GM12878 (cell line): ENCODE measurements at regions not wholly inside any gene's neighbourhood (a gene's known extent, or its start where the extent isn't known, plus 50 kb on each side); places are given as distances from the start of the nearest gene placed in this dataset.

Experiments
- ATAC-seq: fragments of 200-7000 bp; cut with Tn5 transposase; 3 replicates; pipeline ENCODE4 v1.9.1; 2020; ENCODE audit warnings: mild to moderate bottlenecking, moderate library complexity
- BruUV-seq: library from RNA; stranded (reverse); fragments of 400-500 nt; replicated peaks from 2 replicates; lab custom pipeline; 2021; lab: Mats Ljungman, UMichigan
- CTCF ChIA-PET: fragments of 300-600 bp; sonication (Branson Sonifier 250); formaldehyde crosslinking; extraction: SDS; loops from one replicate; lab custom pipeline; 2021; ENCODE audit warnings: inconsistent platforms; lab: Yijun Ruan, JAX
- POLR2A ChIA-PET: fragments of 350-600 bp; formaldehyde crosslinking; extraction: SDS; loops from one replicate; lab custom pipeline; 2021; ENCODE audit warnings: inconsistent platforms; lab: Charles Lee
- RAD21 ChIA-PET: fragments of 300-600 bp; sonication (Branson Sonifier 250); formaldehyde crosslinking; loops from one replicate; lab custom pipeline; 2023; ENCODE audit warnings: antibody characterized with exemption; ENCODE audit not compliant: unreplicated experiment; lab: Charles Lee
- SMC1A ChIA-PET: fragments of 300-600 bp; sonication (Branson Sonifier 250); formaldehyde crosslinking; loops from one replicate; lab custom pipeline; 2023; ENCODE audit not compliant: unreplicated experiment, uncharacterized antibody; lab: Charles Lee
- DNase-seq: peaks from one replicate; pipeline ENCODE4 v3.0.0-alpha.2; 2011; ENCODE audit warnings: low read depth, low spot score
- FAIRE-seq: peaks from 3 replicates; lab custom pipeline; 2011; peaks lifted over from hg19 to GRCh38; lab: Jason Lieb, UNC
- H2AFZ ChIP-seq: 2 replicates; pipeline ENCODE4 v1.6.0; 2011; ENCODE audit warnings: low read depth, low read length, control low read depth; ENCODE audit not compliant: control insufficient read depth
- H3K27ac ChIP-seq: 2 replicates; pipeline ENCODE4 v1.5.1; 2011; ENCODE audit warnings: control low read depth; ENCODE audit not compliant: control insufficient read depth, insufficient read depth
- H3K27me3 ChIP-seq, 2 experiments: replicated peaks in 1 of 2; 2 replicates each; pipeline versions ENCODE4 v1.6.0 to v1.6.1; 2011; ENCODE audit warnings: low read length in 1 of 2; ENCODE audit not compliant: control insufficient read depth in 2 of 2, insufficient read depth in 2 of 2
- H3K36me3 ChIP-seq, 2 experiments: 2 replicates each; pipeline ENCODE4 v1.5.1; 2011; ENCODE audit warnings: low read length in 1 of 2; ENCODE audit not compliant: control insufficient read depth in 2 of 2, insufficient read depth in 2 of 2
- H3K4me1 ChIP-seq: 2 replicates; pipeline ENCODE4 v1.6.1; 2011; ENCODE audit warnings: mild to moderate bottlenecking, low read length, moderate library complexity, mixed read lengths; ENCODE audit not compliant: control insufficient read depth, insufficient read depth
- H3K4me2 ChIP-seq: 2 replicates; pipeline ENCODE4 v1.6.0; 2011; ENCODE audit warnings: control low read depth; ENCODE audit not compliant: control insufficient read depth, insufficient read depth
- H3K4me3 ChIP-seq: fragments of 200-600 bp; sonication (generic); 2 replicates; pipeline ENCODE4 v1.5.1; 2016
- H3K79me2 ChIP-seq: 2 replicates; pipeline ENCODE4 v1.6.0; 2011; ENCODE audit warnings: low read length; ENCODE audit not compliant: control insufficient read depth, insufficient read depth
- H3K9ac ChIP-seq: 2 replicates; pipeline ENCODE4 v1.8.0; 2011; ENCODE audit warnings: low read length, control low read depth, mixed read lengths; ENCODE audit not compliant: control insufficient read depth, insufficient read depth
- H3K9me3 ChIP-seq: replicated peaks from 3 replicates; pipeline ENCODE4 v1.5.1; 2011; ENCODE audit warnings: mild to moderate bottlenecking, low read length; ENCODE audit not compliant: control insufficient read depth, insufficient read depth
- H4K20me1 ChIP-seq: 2 replicates; pipeline ENCODE4 v1.6.0; 2011; ENCODE audit not compliant: control insufficient read depth, insufficient read depth
- EGR1 ChIP-seq, 2 experiments: IDR thresholded peaks; 1 replicate in 1 of 2; 2 replicates in 1 of 2; pipeline ENCODE4 v1.6.1; 2011 to 2012; ENCODE audit warnings: low read depth in 2 of 2, low read length in 2 of 2, borderline replicate concordance in 1 of 2, mild to moderate bottlenecking in 1 of 2, moderate library complexity in 1 of 2
- IKZF2 ChIP-seq, 2 experiments: fragments of 450-650 bp; IDR thresholded peaks; 2 replicates each; pipeline ENCODE4 v1.6.1; 2017; ENCODE audit warnings: mild to moderate bottlenecking in 2 of 2, moderate library complexity in 2 of 2
- PRDM15 ChIP-seq: fragments of 450-650 bp; formaldehyde crosslinking; IDR thresholded peaks from 2 replicates; pipeline ENCODE4 v1.4.0; 2020; ENCODE audit warnings: mild to moderate bottlenecking, moderate library complexity
- RUNX3 ChIP-seq: IDR thresholded peaks from 2 replicates; pipeline ENCODE4 v1.6.1; 2012; ENCODE audit warnings: low read length, inconsistent platforms
- SUPT20H ChIP-seq: IDR thresholded peaks from 2 replicates; pipeline ENCODE4 v1.6.1; 2011; ENCODE audit warnings: low read depth, mild to moderate bottlenecking, low read length, moderate library complexity, borderline replicate concordance; ENCODE audit not compliant: control insufficient read depth
- ZNF274 ChIP-seq: IDR thresholded peaks from one replicate; pipeline ENCODE4 v1.8.0; 2011; ENCODE audit not compliant: insufficient read length, insufficient read depth
- ZZZ3 ChIP-seq: IDR thresholded peaks from 2 replicates; pipeline ENCODE4 v1.6.1; 2011; ENCODE audit warnings: low read depth; ENCODE audit not compliant: control insufficient read depth, insufficient read length
- WGBS: methylation state at CpG from one replicate; pipeline ENCODE4 v1.1.6; 2016; ENCODE audit warnings: low lambda C conversion rate; ENCODE audit not compliant: insufficient replicate concordance, insufficient coverage; ENCODE audit errors: missing lambda C conversion rate; 5-methylcytosine and 5-hydroxymethylcytosine counted together
- in situ Hi-C: fragments of 300-500 bp; cut with MboI; formaldehyde crosslinking; loops from 9 replicates; pipeline ENCODE4 v1.14.3; 2018; ENCODE audit warnings: mixed read lengths
- intact Hi-C: fragments of 100-400 bp; cut with micrococcal nuclease; formaldehyde crosslinking; loops from one replicate; pipeline ENCODE4 v1.14.2; 2022; ENCODE audit not compliant: unreplicated experiment

DNA sequence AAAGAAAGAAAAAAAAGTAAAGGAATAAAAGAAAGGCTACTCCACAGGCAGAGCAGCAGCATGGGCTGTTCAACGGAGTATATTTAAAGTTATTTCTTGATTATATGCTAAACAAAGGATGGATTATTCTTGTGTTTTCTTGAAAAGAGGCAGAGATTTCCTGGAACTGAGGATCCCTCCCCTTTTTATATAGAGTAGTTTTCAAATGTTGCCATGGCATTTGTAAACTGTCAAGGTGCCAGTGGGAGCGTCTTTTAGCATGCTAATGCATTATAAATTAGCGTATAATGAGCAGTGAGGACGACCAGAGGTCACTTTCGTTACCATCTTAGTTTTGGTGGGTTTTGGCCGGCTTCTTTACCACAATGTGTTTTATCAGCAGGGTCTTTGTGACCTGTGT lies 383.0 kb downstream of the PCNX1 start:
- peaks cover 20% of the 10 kb centered on the region for H3K4me1 ChIP-seq
- WGBS, result 98% methylated on average over 6 of the region's 6 CpGs
- ChIA-PET POLR2A (no interaction called here), RAD21 (interaction anchor here (1.8 kb wide), 1 partner anchor 31 kb away, joined by 7 read pairs; no protein-coding TSS in a partner anchor), SMC1A (no interaction called here), CTCF (no interaction called here)
- no peak overlapping the region for H3K9ac ChIP-seq
- no TSS peak for BruUV-seq
- H3K4me2 ChIP-seq, result no peak overlapping the region
- FAIRE-seq, result no peak
- no peaks in the 10 kb centered on the region; the same call in 2 of the 3 replicates for H3K9me3 ChIP-seq
- in situ Hi-C loops, result no loop called here
- no peaks in the 10 kb centered on the region for H3K36me3 ChIP-seq
- TF ChIP-seq PRDM15, result no peak
- TF ChIP-seq SUPT20H, result no peak
- no peak for TF ChIP-seq ZZZ3
- no peak for TF ChIP-seq IKZF2 (IDR thresholded peaks at IDR 0.05)
- no peak for TF ChIP-seq RUNX3
- TF ChIP-seq ZNF274, result no peak
- no peak for TF ChIP-seq EGR1 (IDR thresholded peaks at IDR 0.05; ENCODE audit: borderline replicate concordance in 1 of 2, low read depth in 2 of 2, low read length in 2 of 2)
- ATAC-seq, result no peak
- H3K27me3 ChIP-seq, result no peaks in the 10 kb centered on the region
- H2AFZ ChIP-seq, result no peak overlapping the region; the same call in 1 of the 2 replicates
- no peak for DNase-seq
- 0 out of 2 replicates have a peak overlapping the region, but pooled peaks have one; percentile 13 for H3K27ac ChIP-seq
- no peak overlapping the region for H3K4me3 ChIP-seq
- intact Hi-C loops, result no loop called here
- no peaks in the 10 kb centered on the region for H3K79me2 ChIP-seq
- no peaks in the 10 kb centered on the region for H4K20me1 ChIP-seq
